Uterus (tissue), 3 donors: ENCODE measurements at regions not wholly inside any gene's neighbourhood (a gene's known extent, or its start where the extent isn't known, plus 50 kb on each side); places are given as distances from the start of the nearest gene placed in this dataset.

Experiments used
- DNase-seq, 2 donors: peaks; one replicate each; pipeline ENCODE4 v3.0.0-alpha.2; 2019 to 2020
- H3K27ac ChIP-seq, 2 donors: fragments of 200-600 bp; sonication (generic); 1 replicate in 1 of 2; 2 replicates in 1 of 2; pipeline ENCODE4 v1.5.1; 2016 to 2018
- H3K27me3 ChIP-seq, 2 donors: fragments of 200-600 bp; sonication (generic); one replicate each; pipeline ENCODE4 v1.5.1; 2018 to 2019; ENCODE audit warnings: control low read depth in 1 of 2
- H3K36me3 ChIP-seq, 2 donors: fragments of 200-600 bp; sonication (generic); one replicate each; pipeline ENCODE4 v1.5.1; 2019; ENCODE audit warnings: control low read depth in 1 of 2
- H3K4me1 ChIP-seq, 2 donors: fragments of 200-600 bp; sonication (generic); one replicate each; pipeline ENCODE4 v1.5.1; 2018 to 2019; ENCODE audit warnings: control low read depth in 1 of 2
- H3K4me3 ChIP-seq, 2 donors: fragments of 200-600 bp; sonication (generic); 1 replicate in 1 of 2; 2 replicates in 1 of 2; pipeline ENCODE4 v1.5.1; 2018 to 2019; ENCODE audit warnings: mild to moderate bottlenecking in 1 of 2
- H3K9me3 ChIP-seq, 2 donors: fragments of 200-600 bp; sonication (generic); one replicate each; pipeline ENCODE4 v1.5.1; 2019; ENCODE audit warnings: control low read depth in 1 of 2
- CTCF ChIP-seq, 4 experiments: fragments of 200-600 bp in 2 of 4; fragments of 450-650 bp in 2 of 4; sonication (generic) in 2 of 4; IDR thresholded peaks; one replicate each; pipeline ENCODE4 v1.5.1; 2016 to 2019; ENCODE audit warnings: antibody characterized with exemption in 4 of 4, mild to moderate bottlenecking in 2 of 4, moderate library complexity in 1 of 4
- POLR2A ChIP-seq, 2 donors: fragments of 450-650 bp; IDR thresholded peaks; one replicate each; pipeline ENCODE4 v1.6.1; 2016; ENCODE audit warnings: antibody characterized with exemption in 2 of 2, mild to moderate bottlenecking in 1 of 2, moderate library complexity in 1 of 2
- intact Hi-C: fragments of 100-400 bp; cut with DNase I; formaldehyde crosslinking; loops from one replicate; pipeline ENCODE4 v1.15.1; 2023; ENCODE audit warnings: low total_unique reads
- donor health status: DM: yes; HTN: yes; CAD: no.

DNA sequence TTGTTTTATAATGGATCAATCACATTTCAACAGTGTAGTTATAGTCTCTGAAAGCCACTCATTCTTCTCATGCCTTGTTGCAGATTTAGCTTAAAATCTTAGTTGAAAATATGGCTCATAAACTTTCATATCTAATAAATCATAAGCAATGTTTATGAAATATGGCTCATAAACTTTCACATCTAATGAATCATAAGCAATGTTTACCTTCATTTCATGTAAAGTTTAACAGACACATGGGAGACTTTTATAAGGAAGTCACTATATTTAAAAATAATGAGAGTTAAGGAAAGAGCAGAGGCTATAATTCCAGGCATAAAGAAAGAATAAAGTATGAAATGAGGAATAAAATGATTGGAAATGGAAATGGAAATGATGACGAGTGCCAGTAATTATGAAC is 1042.1 kb downstream of the FSCB start:
- Histone ChIP-seq H3K9me3 (no peaks in the 10 kb centered on the region), H3K4me1 (no peaks in the 10 kb centered on the region), H3K4me3 (no peak overlapping the region), H3K36me3 (no peaks in the 10 kb centered on the region), H3K27me3 (no peaks in the 10 kb centered on the region), H3K27ac (no peak overlapping the region)
- TF ChIP-seq POLR2A (IDR thresholded peaks at IDR 0.05) (no peak), CTCF (IDR thresholded peaks at IDR 0.05) (no peak)
- intact Hi-C loops = no loop called here
- no peak for DNase-seq

GRCh38 chr14:43449291-43449690 is 1057.8 kb downstream of the FSCB start:
- Histone ChIP-seq H3K27me3 (no peaks in the 10 kb centered on the region), H3K9me3 (no peaks in the 10 kb centered on the region), H3K4me1 (no peaks in the 10 kb centered on the region), H3K4me3 (no peak overlapping the region), H3K27ac (no peak overlapping the region), H3K36me3 (no peaks in the 10 kb centered on the region)
- TF ChIP-seq CTCF (IDR thresholded peaks at IDR 0.05) (no peak), POLR2A (IDR thresholded peaks at IDR 0.05) (no peak)
- no peak for DNase-seq
- intact Hi-C loops = no loop called here

DNA sequence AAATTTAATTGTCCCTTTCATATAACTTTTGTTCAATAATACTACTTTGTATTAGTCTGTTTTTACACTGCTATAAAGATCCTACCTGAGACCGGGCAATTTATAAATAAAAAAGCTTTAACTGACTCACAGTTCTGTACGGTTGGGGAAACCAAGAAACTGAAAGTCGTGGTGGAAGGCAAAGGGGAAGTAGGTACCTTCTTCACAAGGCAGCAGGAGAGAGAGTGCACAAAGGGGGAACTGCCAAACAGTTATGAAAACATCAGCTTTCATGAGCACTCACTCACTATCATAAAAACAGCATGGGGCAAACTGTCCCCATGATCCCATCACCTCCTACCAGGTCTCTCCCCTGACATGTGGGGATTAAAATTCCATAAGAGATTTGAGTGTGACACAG is 1069.0 kb downstream of the FSCB start:
- no peak overlapping the region for H3K4me3 ChIP-seq
- no peaks in the 10 kb centered on the region for H3K36me3 ChIP-seq
- intact Hi-C loops = no loop called here
- H3K4me1 ChIP-seq = no peaks in the 10 kb centered on the region
- TF ChIP-seq CTCF (IDR thresholded peaks at IDR 0.05) (no peak), POLR2A (IDR thresholded peaks at IDR 0.05) (no peak)
- no peak for DNase-seq
- H3K27me3 ChIP-seq = no peaks in the 10 kb centered on the region
- no peaks in the 10 kb centered on the region for H3K9me3 ChIP-seq
- no peak overlapping the region for H3K27ac ChIP-seq

DNA sequence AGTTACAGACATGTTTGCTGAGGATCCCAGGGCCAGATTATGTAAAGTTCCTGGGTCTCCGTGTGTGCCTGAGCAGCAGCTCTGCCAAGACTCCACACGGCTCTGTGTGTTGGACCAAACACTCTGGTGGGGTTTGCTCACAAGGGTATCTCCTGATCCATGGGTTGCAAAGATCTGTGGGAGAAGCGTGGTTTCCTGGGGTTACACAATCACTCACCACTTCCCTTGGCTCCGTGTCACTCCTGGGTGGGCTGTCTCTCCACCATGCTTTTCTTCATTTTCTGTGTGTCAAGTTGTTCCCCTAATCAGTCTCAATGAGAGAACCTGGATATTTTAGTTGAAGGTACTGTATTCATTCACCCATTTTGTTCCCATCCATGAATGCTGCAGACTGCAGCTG is 1088.8 kb downstream of the FSCB start:
- Histone ChIP-seq H3K4me3 (no peak overlapping the region), H3K27me3 (no peaks in the 10 kb centered on the region), H3K36me3 (no peaks in the 10 kb centered on the region), H3K27ac (no peak overlapping the region), H3K4me1 (no peaks in the 10 kb centered on the region), H3K9me3 (no peaks in the 10 kb centered on the region)
- no peak for TF ChIP-seq POLR2A (IDR thresholded peaks at IDR 0.05)
- no peak for DNase-seq
- intact Hi-C loops = no loop called here

- no peaks in the 10 kb centered on the region for H3K27me3 ChIP-seq
- no peak for TF ChIP-seq CTCF (IDR thresholded peaks at IDR 0.05)
- TF ChIP-seq POLR2A (IDR thresholded peaks at IDR 0.05) = no peak
- H3K36me3 ChIP-seq = no peaks in the 10 kb centered on the region
- no peak overlapping the region for H3K27ac ChIP-seq
- H3K4me3 ChIP-seq = no peak overlapping the region
- intact Hi-C loops = no loop called here
- no peaks in the 10 kb centered on the region for H3K9me3 ChIP-seq
- no peaks in the 10 kb centered on the region for H3K4me1 ChIP-seq
- no peak for DNase-seq
These were observed 1094.0 kb downstream of the FSCB start for GRCh38 chr14:43413084-43413483.

- Histone ChIP-seq H3K4me3 (no peak overlapping the region), H3K4me1 (no peaks in the 10 kb centered on the region), H3K36me3 (no peaks in the 10 kb centered on the region), H3K27ac (no peak overlapping the region), H3K9me3 (no peaks in the 10 kb centered on the region), H3K27me3 (no peaks in the 10 kb centered on the region)
- no peak for DNase-seq
- no peak for TF ChIP-seq CTCF (IDR thresholded peaks at IDR 0.05)
- TF ChIP-seq POLR2A (IDR thresholded peaks at IDR 0.05) = no peak
- intact Hi-C loops = no loop called here
These were observed 1095.2 kb downstream of the FSCB start for GRCh38 chr14:43411841-43412240.
